Skeletal muscle cell (primary cell): ENCODE measurements at regions not wholly inside any gene's neighbourhood (a gene's known extent, or its start where the extent isn't known, plus 50 kb on each side); places are given as distances from the start of the nearest gene placed in this dataset.

ENCODE experiments used
- DNase-seq: peaks from one replicate; pipeline ENCODE4 v3.0.0-alpha.2; 2010; ENCODE audit warnings: low read depth
- H3K4me3 ChIP-seq: 2 replicates; pipeline ENCODE4 v1.5.1; 2011; ENCODE audit warnings: low read depth, mild to moderate bottlenecking, control low read depth, low read length, moderate library complexity

- no peak overlapping the region for H3K4me3 ChIP-seq
- DNase-seq = no peak
These were observed 58.5 kb upstream of the S1PR3 start for GRCh38 chr9:88932766-88933165.

DNA sequence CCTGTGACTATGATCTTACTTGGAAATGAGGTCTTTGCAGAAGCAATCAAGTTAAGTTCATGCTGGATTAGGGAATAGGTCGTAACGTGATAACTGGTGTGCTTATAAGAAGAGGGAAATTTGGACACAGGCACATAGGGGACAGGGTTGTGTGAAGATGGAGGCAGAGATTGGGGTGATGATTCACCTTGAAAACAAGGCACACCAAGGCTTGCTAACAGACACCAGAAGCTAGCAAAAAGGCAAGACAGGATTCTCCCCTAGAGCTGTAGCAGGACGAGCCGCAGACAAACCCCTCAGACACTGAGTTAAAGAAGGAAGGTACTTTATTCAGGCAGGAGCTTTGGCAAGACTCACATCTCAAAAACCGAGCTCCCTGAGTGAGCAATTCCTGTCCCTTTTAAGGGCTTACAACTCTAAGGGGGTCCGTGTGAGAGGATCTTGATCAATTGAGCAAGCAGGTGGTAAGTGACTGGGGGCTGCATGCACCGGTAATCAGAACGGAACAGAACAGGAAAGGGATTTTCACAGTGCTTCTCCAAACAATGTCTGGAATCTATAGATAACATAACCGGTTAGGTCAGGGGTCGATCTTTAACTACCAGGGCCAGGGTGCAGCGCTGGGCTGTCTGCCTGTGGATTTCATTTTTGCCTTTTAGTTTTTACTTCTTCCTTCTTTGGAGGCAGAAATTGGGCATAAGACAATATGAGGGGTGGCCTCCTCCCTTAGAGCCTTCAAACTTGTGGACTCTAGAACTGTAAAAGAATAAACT is 57.5 kb upstream of the S1PR3 start:
- DNase-seq = no peak
- H3K4me3 ChIP-seq = no peak overlapping the region

GRCh38 chr9:88934876-88935535 is 56.3 kb upstream of the S1PR3 start:
- no peak for DNase-seq
- no peak overlapping the region for H3K4me3 ChIP-seq

DNA sequence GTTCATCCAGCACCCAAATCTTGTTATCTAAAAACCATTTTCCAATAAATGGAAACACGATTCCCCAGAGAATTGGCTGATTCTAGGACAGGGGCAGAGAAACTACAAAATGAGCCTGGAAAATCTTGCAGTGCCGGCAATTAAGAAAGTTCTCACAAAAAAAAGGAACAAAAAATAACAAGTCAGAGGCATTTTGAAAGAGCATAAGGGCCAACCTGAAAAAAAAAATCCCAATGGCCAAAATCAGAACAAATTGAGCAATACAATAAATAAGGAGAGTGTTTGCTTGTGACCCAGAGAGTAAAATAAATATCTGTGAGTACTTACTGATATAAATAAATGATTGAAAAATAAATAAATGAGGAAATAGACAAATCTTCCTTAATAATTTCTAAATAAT is 55.1 kb upstream of the S1PR3 start:
- H3K4me3 ChIP-seq = no peak overlapping the region
- no peak for DNase-seq

DNA sequence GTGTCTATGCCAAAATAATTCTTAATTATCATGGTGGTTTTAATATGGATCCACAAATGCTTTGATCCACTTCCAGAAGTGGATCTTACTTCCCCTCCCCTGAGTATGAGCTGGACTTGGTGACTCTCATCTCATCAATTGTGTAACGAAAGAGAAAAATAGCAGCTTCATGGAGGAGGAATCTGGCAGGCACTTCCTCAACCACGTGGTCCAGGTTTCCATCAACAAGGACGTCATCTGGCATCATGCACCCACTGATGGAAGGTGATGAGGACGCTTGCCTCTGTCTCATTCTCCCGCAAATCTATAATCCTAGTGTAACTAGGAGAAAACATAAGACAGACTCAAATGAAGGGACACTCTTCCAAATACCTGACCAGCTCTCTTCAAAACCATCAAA is 54.6 kb upstream of the S1PR3 start:
- DNase-seq = no peak

GRCh38 chr9:88937248-88937647 is 54.0 kb upstream of the S1PR3 start:
- no peak for DNase-seq
- H3K4me3 ChIP-seq = no peak overlapping the region

More for the DNA sequence above, 54.6 kb upstream of the S1PR3 start:
- no peak overlapping the region for H3K4me3 ChIP-seq

GRCh38 chr9:88938189-88938588 is 53.1 kb upstream of the S1PR3 start:
- H3K4me3 ChIP-seq = no peak overlapping the region

More at GRCh38 chr9:88938189-88938588, 53.1 kb upstream of the S1PR3 start:
- DNase-seq = no peak
